Fibroblast of lung (primary cell): ENCODE measurements at regions not wholly inside any gene's neighbourhood (a gene's known extent, or its start where the extent isn't known, plus 50 kb on each side); places are given as distances from the start of the nearest gene placed in this dataset.

Source experiments
- DNase-seq, 2 donors: peaks; one replicate each; pipeline versions ENCODE4 v3.0.0 to v3.0.0-alpha.2; 2010; ENCODE audit warnings: low read depth in 2 of 2
- H2AFZ ChIP-seq: 2 replicates; pipeline ENCODE4 v1.5.1; 2012; ENCODE audit warnings: low read length, control low read depth, inconsistent platforms
- H3K27ac ChIP-seq: 2 replicates; pipeline ENCODE4 v1.5.1; 2011; ENCODE audit warnings: low read length, control low read depth; ENCODE audit not compliant: insufficient read depth
- H3K27me3 ChIP-seq: 2 replicates; pipeline ENCODE4 v1.5.1; 2011; ENCODE audit warnings: mild to moderate bottlenecking, low read length; ENCODE audit not compliant: control insufficient read depth, insufficient read depth
- H3K36me3 ChIP-seq: 2 replicates; pipeline ENCODE4 v1.5.1; 2011; ENCODE audit warnings: low read length; ENCODE audit not compliant: control insufficient read depth, insufficient read depth
- H3K4me1 ChIP-seq: 2 replicates; pipeline ENCODE4 v1.5.1; 2011; ENCODE audit warnings: low read length; ENCODE audit not compliant: control insufficient read depth, insufficient read depth; ENCODE audit errors: extremely low read depth
- H3K4me2 ChIP-seq: 2 replicates; pipeline ENCODE4 v1.5.1; 2011; ENCODE audit warnings: low read length, control low read depth; ENCODE audit not compliant: insufficient read depth; ENCODE audit errors: extremely low read depth
- H3K4me3 ChIP-seq, 4 experiments: fragments of 200-600 bp in 1 of 4; sonication (generic) in 1 of 4; replicated peaks in 1 of 4; 2 replicates each; pipeline ENCODE4 v1.5.1; 2011 to 2016; ENCODE audit warnings: low read length in 4 of 4, low read depth in 3 of 4, mild to moderate bottlenecking in 3 of 4, control low read depth in 2 of 4, inconsistent platforms in 1 of 4, mixed read lengths in 1 of 4; ENCODE audit not compliant: insufficient read depth in 1 of 4; ENCODE audit errors: control extremely low read depth in 1 of 4
- H3K79me2 ChIP-seq: 2 replicates; pipeline ENCODE4 v1.5.1; 2012; ENCODE audit warnings: mild to moderate bottlenecking, low read length, inconsistent platforms; ENCODE audit not compliant: control insufficient read depth, insufficient read depth
- H3K9ac ChIP-seq: 2 replicates; pipeline ENCODE4 v1.5.1; 2011; ENCODE audit warnings: mild to moderate bottlenecking, low read length, control low read depth; ENCODE audit not compliant: insufficient read depth
- H3K9me3 ChIP-seq: 2 replicates; pipeline ENCODE4 v1.5.1; 2012; ENCODE audit warnings: low read depth, low read length; ENCODE audit not compliant: control insufficient read depth, insufficient read depth
- H4K20me1 ChIP-seq: 2 replicates; pipeline ENCODE4 v1.5.1; 2011; ENCODE audit warnings: low read length; ENCODE audit not compliant: control insufficient read depth, insufficient read depth; ENCODE audit errors: extremely low read depth
- EZH2 ChIP-seq: IDR thresholded peaks from 2 replicates; pipeline ENCODE4 v1.5.1; 2012; ENCODE audit warnings: low read length, control low read depth, mild to moderate bottlenecking; ENCODE audit errors: missing control alignments
- TF ChIP-seq, protein P1 (sequence below), 2 donors: IDR thresholded peaks in 1 of 2; conservative IDR thresholded peaks in 1 of 2; 1 replicate in 1 of 2; 2 replicates in 1 of 2; pipeline ENCODE4 v1.5.1; 2011 to 2012; ENCODE audit warnings: low read length in 2 of 2, control low read depth in 1 of 2, inconsistent platforms in 1 of 2, low read depth in 1 of 2, mild to moderate bottlenecking in 1 of 2

DNA sequence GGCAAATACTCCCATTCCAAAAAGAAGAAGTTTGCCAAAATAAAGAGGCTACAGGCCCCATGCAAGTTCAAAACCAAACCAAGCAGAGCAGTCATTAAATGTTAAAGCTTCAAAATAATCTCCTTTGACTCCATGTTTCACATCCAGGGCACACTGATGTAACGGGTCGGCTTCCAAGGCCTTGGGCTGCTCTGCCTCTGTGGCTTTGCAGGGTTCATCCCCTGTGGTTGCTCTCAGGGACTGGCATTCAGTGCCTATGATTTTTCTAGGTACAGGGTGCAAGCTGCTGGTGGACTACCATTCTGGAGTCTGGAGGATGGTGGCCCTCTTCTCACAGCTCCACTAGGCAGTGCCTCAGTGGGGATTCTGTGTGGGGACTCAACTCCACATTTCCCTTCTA is 971.6 kb upstream of the MBL2 start:
- no peak for DNase-seq
- H3K27ac ChIP-seq = no peak overlapping the region
- no peaks in the 10 kb centered on the region for H3K4me1 ChIP-seq
- no peaks in the 10 kb centered on the region for H3K27me3 ChIP-seq
- H3K9me3 ChIP-seq = no peaks in the 10 kb centered on the region
- H3K79me2 ChIP-seq = no peaks in the 10 kb centered on the region
- H2AFZ ChIP-seq = no peak overlapping the region
- no peak overlapping the region for H3K9ac ChIP-seq
- H3K36me3 ChIP-seq = no peaks in the 10 kb centered on the region
- no peaks in the 10 kb centered on the region for H4K20me1 ChIP-seq
- no peak overlapping the region for H3K4me2 ChIP-seq
- H3K4me3 ChIP-seq = no peak overlapping the region
- TF ChIP-seq, protein P1, sequence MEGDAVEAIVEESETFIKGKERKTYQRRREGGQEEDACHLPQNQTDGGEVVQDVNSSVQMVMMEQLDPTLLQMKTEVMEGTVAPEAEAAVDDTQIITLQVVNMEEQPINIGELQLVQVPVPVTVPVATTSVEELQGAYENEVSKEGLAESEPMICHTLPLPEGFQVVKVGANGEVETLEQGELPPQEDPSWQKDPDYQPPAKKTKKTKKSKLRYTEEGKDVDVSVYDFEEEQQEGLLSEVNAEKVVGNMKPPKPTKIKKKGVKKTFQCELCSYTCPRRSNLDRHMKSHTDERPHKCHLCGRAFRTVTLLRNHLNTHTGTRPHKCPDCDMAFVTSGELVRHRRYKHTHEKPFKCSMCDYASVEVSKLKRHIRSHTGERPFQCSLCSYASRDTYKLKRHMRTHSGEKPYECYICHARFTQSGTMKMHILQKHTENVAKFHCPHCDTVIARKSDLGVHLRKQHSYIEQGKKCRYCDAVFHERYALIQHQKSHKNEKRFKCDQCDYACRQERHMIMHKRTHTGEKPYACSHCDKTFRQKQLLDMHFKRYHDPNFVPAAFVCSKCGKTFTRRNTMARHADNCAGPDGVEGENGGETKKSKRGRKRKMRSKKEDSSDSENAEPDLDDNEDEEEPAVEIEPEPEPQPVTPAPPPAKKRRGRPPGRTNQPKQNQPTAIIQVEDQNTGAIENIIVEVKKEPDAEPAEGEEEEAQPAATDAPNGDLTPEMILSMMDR (conservative IDR thresholded peaks at IDR 0.05 in 1 of 2, IDR thresholded peaks at IDR 0.05 in 1 of 2; ENCODE audit: low read depth in 1 of 2, low read length in 2 of 2) = no peak
- no peak for TF ChIP-seq EZH2

DNA sequence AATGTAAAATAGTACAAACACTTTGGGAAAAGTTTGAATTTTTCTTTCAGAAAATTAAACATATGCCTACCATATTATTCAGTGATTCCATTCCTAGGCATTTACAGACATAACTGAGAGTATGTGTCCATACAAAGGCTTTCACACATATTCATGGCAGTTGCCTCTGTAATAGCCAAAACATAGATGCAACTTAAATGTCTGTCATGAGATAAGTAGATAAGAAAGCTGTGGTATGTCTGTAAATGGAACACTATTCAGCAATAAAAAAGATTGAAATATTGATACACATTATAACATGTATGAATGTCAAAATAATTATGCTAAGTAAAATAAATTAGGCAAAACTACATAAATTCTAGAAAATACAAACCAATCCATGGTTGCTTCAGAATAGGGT is 964.5 kb upstream of the MBL2 start:
- Histone ChIP-seq H3K36me3 (no peaks in the 10 kb centered on the region), H4K20me1 (no peaks in the 10 kb centered on the region), H3K27me3 (no peaks in the 10 kb centered on the region), H2AFZ (no peak overlapping the region), H3K4me3 (no peak overlapping the region), H3K79me2 (no peaks in the 10 kb centered on the region), H3K9ac (no peak overlapping the region), H3K4me1 (no peaks in the 10 kb centered on the region), H3K9me3 (no peaks in the 10 kb centered on the region), H3K27ac (no peak overlapping the region), H3K4me2 (no peak overlapping the region)
- no peak for DNase-seq
- no peak for TF ChIP-seq EZH2
- TF ChIP-seq, protein P1 (conservative IDR thresholded peaks at IDR 0.05 in 1 of 2, IDR thresholded peaks at IDR 0.05 in 1 of 2; ENCODE audit: low read depth in 1 of 2, low read length in 2 of 2) = no peak

DNA sequence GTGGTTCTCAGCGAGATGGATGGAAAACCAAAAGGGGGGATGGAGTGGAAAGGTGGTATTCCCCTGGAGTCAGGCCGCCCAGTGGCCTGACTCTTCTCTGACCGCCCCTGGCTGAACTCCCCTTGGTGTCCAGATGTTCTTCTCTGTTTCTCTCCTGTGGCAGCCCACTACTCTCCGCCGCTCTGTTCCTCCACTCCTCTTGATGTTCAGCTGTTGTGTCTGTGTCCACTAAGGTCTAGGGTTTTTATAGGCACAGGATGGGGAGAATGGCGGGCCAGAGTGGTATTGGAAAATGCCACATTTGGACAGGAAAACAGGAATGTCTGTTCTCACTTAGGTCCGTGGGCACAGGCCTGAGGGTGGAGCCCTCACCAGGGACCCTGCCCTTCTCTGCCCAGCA is 954.3 kb upstream of the MBL2 start:
- Histone ChIP-seq H3K4me2 (no peak overlapping the region), H4K20me1 (no peaks in the 10 kb centered on the region), H3K4me1 (no peaks in the 10 kb centered on the region), H3K27ac (no peak overlapping the region), H3K4me3 (no peak overlapping the region), H3K27me3 (no peaks in the 10 kb centered on the region), H3K36me3 (no peaks in the 10 kb centered on the region), H3K9me3 (no peaks in the 10 kb centered on the region), H3K9ac (no peak overlapping the region), H2AFZ (no peak overlapping the region), H3K79me2 (no peaks in the 10 kb centered on the region)
- TF ChIP-seq, protein P1 (conservative IDR thresholded peaks at IDR 0.05 in 1 of 2, IDR thresholded peaks at IDR 0.05 in 1 of 2; ENCODE audit: low read depth in 1 of 2, low read length in 2 of 2) = no peak
- TF ChIP-seq EZH2 = no peak
- DNase-seq = no peak
